ENCODE measurements at regions not wholly inside any gene's neighbourhood (a gene's known extent, or its start where the extent isn't known, plus 50 kb on each side); places are given as distances from the start of the nearest gene placed in this dataset.

GRCh38 chr12:14193639-14194038, 171.8 kb upstream of the ATF7IP start:
- no peaks in the 10 kb centered on the region for H3K27me3 ChIP-seq (ENCODE audit: insufficient read depth, poor library complexity, severe bottlenecking)
- TF ChIP-seq POLR2AphosphoS5 (IDR thresholded peaks at IDR 0.05; ENCODE audit: low read depth) = no peak
- TF ChIP-seq SPI1 (IDR thresholded peaks at IDR 0.05; ENCODE audit: borderline replicate concordance, low read depth) = no peak
- TF ChIP-seq GABPA (IDR thresholded peaks at IDR 0.05; ENCODE audit: low read depth) = no peak
- no peak for TF ChIP-seq CTCF (IDR thresholded peaks at IDR 0.05; ENCODE audit: insufficient read depth, low read length)
- TF ChIP-seq REST (IDR thresholded peaks at IDR 0.05; ENCODE audit: insufficient replicate concordance, low read depth) = no peak
- DNase-seq (ENCODE audit: low read depth in 1 of 2, low spot score in 1 of 2) = no peak
- no peak overlapping the region for H3K27ac ChIP-seq (replicated peaks)
- H3K4me3 ChIP-seq (replicated peaks; ENCODE audit: insufficient read depth, low read length) = no peak overlapping the region

GRCh38 chr12:14194572-14194971, 170.9 kb upstream of the ATF7IP start:
- TF ChIP-seq POLR2AphosphoS5 (IDR thresholded peaks at IDR 0.05; ENCODE audit: low read depth) (no peak), SPI1 (IDR thresholded peaks at IDR 0.05; ENCODE audit: borderline replicate concordance, low read depth) (no peak), REST (IDR thresholded peaks at IDR 0.05; ENCODE audit: insufficient replicate concordance, low read depth) (no peak), CTCF (IDR thresholded peaks at IDR 0.05; ENCODE audit: insufficient read depth, low read length) (no peak), GABPA (IDR thresholded peaks at IDR 0.05; ENCODE audit: low read depth) (no peak)
- no peak for DNase-seq (ENCODE audit: low read depth in 1 of 2, low spot score in 1 of 2)
- no peaks in the 10 kb centered on the region for H3K27me3 ChIP-seq (ENCODE audit: insufficient read depth, poor library complexity, severe bottlenecking)
- H3K4me3 ChIP-seq (replicated peaks; ENCODE audit: insufficient read depth, low read length) = no peak overlapping the region
- no peak overlapping the region for H3K27ac ChIP-seq (replicated peaks)

DNA sequence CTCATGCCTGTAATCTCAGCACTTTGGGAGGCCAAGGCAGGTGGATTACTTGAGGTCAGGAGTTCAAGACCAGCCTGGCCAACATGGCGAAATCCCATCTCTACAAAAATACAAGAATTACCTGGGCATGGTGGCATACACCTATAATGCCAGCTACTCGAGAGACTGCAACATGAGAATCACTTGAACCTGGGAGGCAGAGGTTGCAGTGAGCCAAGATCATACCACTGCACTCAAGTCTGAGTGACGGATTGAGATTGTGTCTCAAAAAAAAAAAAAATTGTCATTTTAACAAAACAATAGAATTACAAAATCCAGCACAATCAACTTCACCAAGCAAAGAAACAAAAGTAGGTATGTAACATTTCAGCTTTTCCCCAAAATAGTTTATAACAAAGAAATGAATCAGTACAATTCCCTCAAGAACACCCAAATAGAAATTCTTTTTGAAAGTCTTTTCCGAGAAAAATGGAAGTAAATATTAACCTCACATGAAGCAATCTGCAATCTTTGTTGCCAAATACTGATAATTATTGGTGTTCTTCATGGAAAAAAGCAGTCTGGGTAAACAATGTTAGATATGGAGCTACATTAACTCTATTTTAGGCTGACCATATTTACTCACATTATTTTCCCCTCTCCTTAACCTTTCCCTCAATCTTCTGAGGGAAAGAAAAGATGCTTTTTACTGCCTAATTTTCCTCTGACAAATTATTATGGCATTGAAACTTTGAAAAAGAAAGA, 165.9 kb upstream of the ATF7IP start:
- TF ChIP-seq CTCF (IDR thresholded peaks at IDR 0.05; ENCODE audit: insufficient read depth, low read length) (no peak), REST (IDR thresholded peaks at IDR 0.05; ENCODE audit: insufficient replicate concordance, low read depth) (no peak), SPI1 (IDR thresholded peaks at IDR 0.05; ENCODE audit: borderline replicate concordance, low read depth) (no peak), GABPA (IDR thresholded peaks at IDR 0.05; ENCODE audit: low read depth) (no peak), POLR2AphosphoS5 (IDR thresholded peaks at IDR 0.05; ENCODE audit: low read depth) (no peak)
- no peak for DNase-seq (ENCODE audit: low read depth in 1 of 2, low spot score in 1 of 2)
- Histone ChIP-seq H3K4me3 (replicated peaks; ENCODE audit: insufficient read depth, low read length) (no peak overlapping the region), H3K27ac (replicated peaks) (no peak overlapping the region), H3K27me3 (ENCODE audit: insufficient read depth, poor library complexity, severe bottlenecking) (no peaks in the 10 kb centered on the region)
